Endothelial cell of umbilical vein (primary cell): ENCODE measurements at regions not wholly inside any gene's neighbourhood (a gene's known extent, or its start where the extent isn't known, plus 50 kb on each side); places are given as distances from the start of the nearest gene placed in this dataset.
"Not testable (repeated sequence)": the region's sequence is repeated elsewhere in the genome, so short reads cannot be mapped to it uniquely, and the experiment has no call there.

Experiments
- BruUV-seq: library from RNA; stranded (reverse); fragments of 400-500 nt; replicated peaks from 2 replicates; lab custom pipeline; 2021; lab: Mats Ljungman, UMichigan
- CTCF ChIA-PET: fragments of 300-600, 350-600 bp; sonication (Branson Sonifier 250); formaldehyde crosslinking; loops from one replicate; lab custom pipeline; 2021; ENCODE audit warnings: antibody characterized with exemption, inconsistent platforms; lab: Charles Lee
- POLR2A ChIA-PET: fragments of 300-600, 350-600 bp; sonication (Branson Sonifier 250); formaldehyde crosslinking; loops from one replicate; lab custom pipeline; 2021; ENCODE audit warnings: antibody characterized with exemption, inconsistent platforms; lab: Charles Lee
- DNase-seq: peaks from one replicate; pipeline ENCODE4 v3.0.0-alpha.2; 2011; ENCODE audit warnings: low read depth, low spot score
- FAIRE-seq: peaks from 2 replicates; lab custom pipeline; 2011; peaks lifted over from hg19 to GRCh38; lab: Jason Lieb, UNC
- H2AFZ ChIP-seq: 2 replicates; pipeline ENCODE4 v1.6.0; 2012; ENCODE audit warnings: low read depth, low read length, control low read depth, inconsistent platforms
- H3K27ac ChIP-seq: 2 replicates; pipeline ENCODE4 v1.5.1; 2011; ENCODE audit warnings: low read depth, mild to moderate bottlenecking, control low read depth, low read length, moderate library complexity; ENCODE audit not compliant: insufficient read depth
- H3K27me3 ChIP-seq, 2 experiments: 2 replicates each; pipeline versions ENCODE4 v1.6.0 to v1.6.1; 2011; ENCODE audit warnings: low read length in 2 of 2, mixed read lengths in 1 of 2; ENCODE audit not compliant: control insufficient read depth in 2 of 2, insufficient read depth in 2 of 2
- H3K36me3 ChIP-seq, 2 experiments: 2 replicates in 1 of 2; 3 replicates in 1 of 2; pipeline ENCODE4 v1.5.1; 2011; ENCODE audit warnings: low read length in 2 of 2, mild to moderate bottlenecking in 1 of 2, moderate library complexity in 1 of 2; ENCODE audit not compliant: control insufficient read depth in 2 of 2, insufficient read depth in 2 of 2; ENCODE audit errors: extremely low read depth in 1 of 2
- H3K4me1 ChIP-seq: 3 replicates; pipeline ENCODE4 v1.5.1; 2011; ENCODE audit warnings: mild to moderate bottlenecking, low read length; ENCODE audit not compliant: control insufficient read depth, insufficient read depth; ENCODE audit errors: extremely low read depth
- H3K4me2 ChIP-seq: 2 replicates; pipeline ENCODE4 v1.6.1; 2011; ENCODE audit warnings: low read length, control low read depth, mixed read lengths; ENCODE audit not compliant: insufficient read depth
- H3K4me3 ChIP-seq, 3 experiments: fragments of 200-600 bp in 1 of 3; sonication (generic), shearing (Covaris generic) in 1 of 3; replicated peaks in 1 of 3; 2 replicates each; pipeline ENCODE4 v1.5.1; 2011 to 2016; ENCODE audit warnings: control low read depth in 3 of 3, low read length in 3 of 3, mild to moderate bottlenecking in 2 of 3, inconsistent platforms in 1 of 3, low read depth in 1 of 3, moderate library complexity in 1 of 3; ENCODE audit not compliant: insufficient read depth in 1 of 3
- H3K79me2 ChIP-seq: 2 replicates; pipeline ENCODE4 v1.6.0; 2012; ENCODE audit warnings: low read length, inconsistent platforms; ENCODE audit not compliant: control insufficient read depth, insufficient read depth
- H3K9ac ChIP-seq: replicated peaks from 2 replicates; pipeline ENCODE3; 2011; ENCODE audit warnings: low read length, control low read depth; ENCODE audit not compliant: insufficient read depth; ENCODE audit errors: extremely low read depth
- H3K9me1 ChIP-seq: replicated peaks from 3 replicates; pipeline ENCODE4 v1.6.0; 2011; ENCODE audit warnings: mild to moderate bottlenecking, low read length; ENCODE audit not compliant: control insufficient read depth, insufficient read depth; ENCODE audit errors: extremely low read depth
- H3K9me3 ChIP-seq: replicated peaks from 2 replicates; pipeline ENCODE4 v1.5.1; 2012; ENCODE audit warnings: low read length, inconsistent platforms; ENCODE audit not compliant: control insufficient read depth, insufficient read depth
- H4K20me1 ChIP-seq: replicated peaks from 2 replicates; pipeline ENCODE3; 2011; ENCODE audit warnings: mild to moderate bottlenecking, low read length; ENCODE audit not compliant: control insufficient read depth, insufficient read depth; ENCODE audit errors: extremely low read depth
- GATA2 ChIP-seq: IDR thresholded peaks from 2 replicates; pipeline ENCODE4 v1.7.0; 2011; ENCODE audit warnings: low read depth, mild to moderate bottlenecking, moderate library complexity, mixed read lengths, low read length; ENCODE audit not compliant: insufficient read length, insufficient read depth
- MAX ChIP-seq: IDR thresholded peaks from 2 replicates; pipeline ENCODE4 v1.6.1; 2011; ENCODE audit not compliant: insufficient read depth, insufficient read length
- MYC ChIP-seq: IDR thresholded peaks from one replicate; pipeline ENCODE4 v1.6.1; 2011; ENCODE audit warnings: mild to moderate bottlenecking, low read depth, low read length
- POLR2AphosphoS5 ChIP-seq: IDR thresholded peaks from 2 replicates; pipeline ENCODE4 v1.6.1; 2012; ENCODE audit warnings: low read depth, mild to moderate bottlenecking, control low read depth, low read length, moderate library complexity; ENCODE audit not compliant: insufficient read depth
- dilution Hi-C: fragments of 300-500 bp; cut with MboI; formaldehyde crosslinking; loops from one replicate; pipeline ENCODE4 v1.15.0; 2019; ENCODE audit warnings: low sequenced_read_pairs; ENCODE audit not compliant: extremely low pct_ligation_motif_present
- intact Hi-C: fragments of 100-400 bp; cut with micrococcal nuclease; formaldehyde crosslinking; loops from one replicate; pipeline ENCODE4 v1.10.0; 2022

- no peaks in the 10 kb centered on the region for H3K9me3 ChIP-seq
- no peak overlapping the region for H3K4me3 ChIP-seq
- H3K36me3 ChIP-seq, result no peaks in the 10 kb centered on the region
- no peak for TF ChIP-seq MAX
- no peak for TF ChIP-seq POLR2AphosphoS5
- no peak for TF ChIP-seq GATA2
- TF ChIP-seq MYC, result no peak
- no peak overlapping the region for H3K27ac ChIP-seq
- BruUV-seq, result no TSS peak
- POLR2A ChIA-PET, result no interaction called here
- no peak overlapping the region for H3K9ac ChIP-seq
- H4K20me1 ChIP-seq, result no peaks in the 10 kb centered on the region
- no peaks in the 10 kb centered on the region for H3K9me1 ChIP-seq
- H2AFZ ChIP-seq, result no peak overlapping the region
- CTCF ChIA-PET, result no interaction called here
- no peaks in the 10 kb centered on the region for H3K79me2 ChIP-seq
- dilution Hi-C loops, result no loop called here
- H3K27me3 ChIP-seq, result no peaks in the 10 kb centered on the region
- H3K4me2 ChIP-seq, result no peak overlapping the region
- intact Hi-C loops, result no loop called here
- no peak for FAIRE-seq
- no peaks in the 10 kb centered on the region for H3K4me1 ChIP-seq
- no peak for DNase-seq
Measured at GRCh38 chr11:15361316-15361715, 246.6 kb downstream of the INSC start.

GRCh38 chr11:15365286-15365685, 250.6 kb downstream of the INSC start:
- H2AFZ ChIP-seq, POLR2A ChIA-PET, H3K9me1 ChIP-seq, H3K79me2 ChIP-seq, H3K36me3 ChIP-seq, CTCF ChIA-PET, FAIRE-seq, DNase-seq, H4K20me1 ChIP-seq, H3K4me1 ChIP-seq, H3K27ac ChIP-seq, dilution Hi-C loops, BruUV-seq, H3K4me2 ChIP-seq, H3K9ac ChIP-seq, H3K27me3 ChIP-seq, intact Hi-C loops, H3K9me3 ChIP-seq, H3K4me3 ChIP-seq: not testable (repeated sequence)
